HS-27A (cell line): ENCODE measurements at regions not wholly inside any gene's neighbourhood (a gene's known extent, or its start where the extent isn't known, plus 50 kb on each side); places are given as distances from the start of the nearest gene placed in this dataset.

Source experiments
- DNase-seq: peaks from one replicate; pipeline ENCODE4 v3.0.0-alpha.2; 2012; ENCODE audit warnings: low read depth, missing footprints

DNA sequence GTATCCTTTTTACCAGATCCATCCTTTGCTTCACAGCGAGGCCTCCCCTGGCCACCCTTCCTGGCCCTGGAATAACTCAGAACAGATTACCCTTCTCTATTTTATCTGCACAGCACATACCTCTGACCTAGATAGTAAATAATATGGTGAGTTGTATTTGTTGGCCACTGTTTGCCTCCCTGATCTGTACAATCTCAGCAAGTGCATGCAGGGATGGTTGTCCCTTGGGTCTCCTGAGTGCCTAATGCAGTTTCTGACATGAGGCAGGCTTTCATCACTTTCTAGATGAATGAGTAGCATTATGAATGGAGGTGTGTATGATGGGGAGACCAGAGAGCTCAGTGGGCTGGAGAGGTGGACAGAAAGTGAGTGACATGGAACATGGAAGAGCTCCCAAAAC lies 525.1 kb upstream of the IGFBP3 start:
- no peak for DNase-seq

DNA sequence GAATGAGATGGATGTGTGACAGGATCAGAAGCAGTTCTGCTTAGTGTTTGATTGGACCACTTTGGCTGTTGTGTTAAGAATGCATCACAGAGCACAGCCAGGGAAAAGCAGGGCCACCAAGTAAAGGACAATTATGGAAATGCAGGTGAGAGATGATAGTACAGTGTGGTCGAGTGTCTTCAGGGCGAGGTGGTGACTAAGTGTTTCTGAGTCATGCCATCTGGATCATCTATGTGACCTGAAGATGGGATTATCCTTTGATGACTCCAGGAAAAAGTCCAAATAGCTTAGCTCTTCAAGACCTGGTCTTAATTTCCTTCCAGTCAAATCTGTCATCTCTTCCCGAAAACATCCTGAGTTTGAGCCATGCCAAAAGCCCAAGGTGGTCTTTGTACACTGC lies 523.2 kb upstream of the IGFBP3 start:
- DNase-seq: no peak

DNA sequence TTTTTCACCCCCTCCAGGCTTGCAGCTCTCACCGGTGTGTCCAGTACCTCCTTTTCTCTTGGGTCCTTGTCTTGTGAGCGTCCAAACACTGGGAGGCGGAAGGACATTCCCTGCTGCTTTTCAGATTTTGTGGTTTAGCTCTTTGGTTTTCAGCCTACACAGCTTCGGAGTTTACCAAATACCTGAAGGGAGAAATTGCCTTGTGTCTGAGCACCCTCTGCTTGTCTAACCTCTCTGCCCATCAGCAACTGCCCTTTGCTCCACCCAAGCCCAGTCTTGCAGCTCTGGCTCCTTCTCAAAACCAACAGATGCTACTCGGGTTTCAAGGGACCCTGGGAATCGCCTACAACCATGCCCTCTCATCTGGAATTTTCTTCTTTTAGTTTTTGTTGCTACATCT lies 519.1 kb upstream of the IGFBP3 start:
- DNase-seq: no peak

DNA sequence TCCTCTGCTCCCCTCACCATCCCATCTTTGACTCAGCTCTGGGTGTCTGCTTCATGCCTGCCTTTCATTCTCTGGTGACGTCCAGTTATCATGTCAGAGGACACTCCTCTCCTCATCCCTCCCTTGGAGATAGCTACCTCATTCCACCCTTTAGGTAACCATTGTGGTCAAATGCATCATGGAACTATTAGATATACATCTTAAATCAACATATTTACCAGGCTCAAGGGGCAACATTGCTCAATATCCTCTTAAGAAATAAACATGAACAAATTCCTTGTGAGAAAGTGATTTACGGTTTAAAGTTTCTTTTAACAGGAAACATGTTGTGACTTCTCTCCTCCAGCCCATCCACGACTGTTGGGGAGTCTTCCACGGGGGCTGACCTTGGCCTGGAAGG lies 511.6 kb upstream of the IGFBP3 start:
- DNase-seq: no peak

DNA sequence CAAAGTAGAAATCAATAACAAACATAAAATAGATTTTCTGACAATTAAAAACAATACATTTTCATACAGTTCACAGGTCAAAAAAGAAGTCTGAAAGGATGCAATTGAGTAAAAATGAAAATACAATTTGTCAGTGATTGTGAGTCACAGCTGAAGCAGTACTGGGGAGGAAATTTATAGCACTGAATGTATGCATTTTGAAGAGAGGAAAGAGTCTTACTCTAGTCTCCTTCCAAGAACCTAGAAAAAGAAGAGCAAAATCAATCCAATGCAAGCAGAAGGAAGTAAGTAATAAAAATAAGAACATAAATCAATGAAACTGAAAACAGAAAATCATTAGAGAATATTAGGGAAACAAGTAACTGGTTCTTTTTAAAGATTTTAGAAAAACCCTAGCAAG lies 507.2 kb upstream of the IGFBP3 start:
- DNase-seq: no peak

DNA sequence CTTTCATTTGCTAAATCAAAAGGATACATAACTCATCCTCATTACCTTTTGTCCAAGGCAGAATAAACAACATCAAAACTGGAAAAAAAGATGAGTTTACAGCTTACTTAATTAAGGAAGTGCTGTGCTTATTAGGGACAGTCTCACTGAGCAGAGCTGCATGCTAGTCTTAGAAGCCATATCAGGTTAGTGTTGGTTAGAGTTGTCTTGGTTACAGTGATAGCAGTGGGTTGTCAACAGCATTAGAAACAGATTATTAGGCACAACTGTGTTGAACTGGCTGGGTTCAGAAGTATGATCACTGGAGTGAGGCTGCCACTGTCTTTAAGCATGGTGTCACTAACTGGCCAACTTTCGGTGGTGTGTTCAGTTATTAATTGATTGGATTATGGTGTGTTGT lies 503.9 kb upstream of the IGFBP3 start:
- no peak for DNase-seq

DNA sequence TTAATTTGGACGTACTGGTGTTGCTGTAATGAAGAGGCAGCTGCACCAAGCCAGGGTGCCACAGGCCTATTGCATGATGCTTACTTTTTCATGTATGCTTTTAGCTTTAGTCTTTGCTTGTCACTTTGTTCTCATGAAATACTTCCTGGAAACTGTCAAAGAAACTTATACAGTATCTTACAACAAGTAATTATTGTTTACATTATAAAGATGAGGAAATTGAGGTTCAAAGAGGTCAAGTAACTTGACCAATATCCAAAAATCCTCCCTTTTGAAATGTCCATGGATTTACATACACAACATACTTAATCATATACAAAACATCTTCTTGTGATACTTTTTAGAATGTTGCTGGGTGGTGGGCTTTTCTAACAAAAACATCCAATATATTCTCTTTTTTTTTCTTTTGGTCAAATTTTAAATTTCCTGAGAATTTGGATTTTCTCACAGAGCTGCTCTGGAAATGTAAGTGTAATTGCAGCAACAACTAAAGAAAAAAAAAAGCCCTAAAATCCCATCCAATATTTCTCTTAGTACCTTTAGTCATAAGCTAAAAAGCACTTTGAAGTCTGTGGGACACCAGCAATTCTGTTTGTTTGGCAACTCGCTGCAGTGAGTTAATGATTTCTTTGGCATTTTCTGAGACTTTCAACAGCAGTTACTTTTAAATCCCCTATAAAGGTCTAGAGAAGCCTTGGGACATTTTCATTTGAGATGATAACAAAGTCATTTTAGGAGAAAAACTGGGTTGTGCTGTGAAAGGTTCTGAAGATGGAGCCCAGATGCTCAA lies 500.6 kb upstream of the IGFBP3 start:
- DNase-seq: no peak

DNA sequence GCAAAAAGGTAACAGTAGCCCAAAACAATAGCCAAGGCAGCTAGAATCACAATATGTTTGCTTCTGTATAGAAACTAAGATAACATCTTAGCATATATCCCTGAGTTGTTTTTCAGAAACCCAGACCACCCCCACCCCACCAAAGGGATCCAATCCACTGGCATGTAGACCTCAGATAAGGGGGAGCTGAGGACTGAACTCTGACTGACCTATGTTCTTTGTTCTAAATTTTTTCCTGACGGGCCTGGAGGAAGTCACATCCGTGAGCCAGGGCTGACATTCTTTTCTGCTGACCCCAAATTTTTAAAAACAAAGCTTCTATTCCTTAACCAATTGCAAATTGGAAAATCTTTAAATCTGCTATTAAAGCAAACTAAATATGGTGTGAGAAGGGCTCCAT lies 493.9 kb upstream of the IGFBP3 start:
- DNase-seq: no peak

DNA sequence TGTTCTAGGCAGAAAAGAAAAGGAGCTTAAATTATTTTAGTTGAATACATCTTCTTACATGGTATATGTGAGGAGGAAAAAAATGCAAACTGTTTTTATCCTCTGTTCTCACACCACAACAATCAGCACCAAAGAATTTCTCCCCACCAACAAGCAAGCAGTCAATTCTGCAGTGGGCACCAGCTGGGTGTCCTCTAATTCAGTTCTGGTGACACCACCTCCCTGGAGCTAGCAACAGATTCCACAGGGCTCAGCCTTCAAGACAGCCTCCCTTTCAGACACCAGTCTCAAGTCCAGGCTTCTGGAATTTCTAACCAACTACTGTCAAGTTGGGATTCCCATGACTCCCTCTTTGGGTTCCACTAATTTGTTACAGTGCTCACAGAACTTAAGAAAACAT lies 490.2 kb upstream of the IGFBP3 start:
- no peak for DNase-seq

DNA sequence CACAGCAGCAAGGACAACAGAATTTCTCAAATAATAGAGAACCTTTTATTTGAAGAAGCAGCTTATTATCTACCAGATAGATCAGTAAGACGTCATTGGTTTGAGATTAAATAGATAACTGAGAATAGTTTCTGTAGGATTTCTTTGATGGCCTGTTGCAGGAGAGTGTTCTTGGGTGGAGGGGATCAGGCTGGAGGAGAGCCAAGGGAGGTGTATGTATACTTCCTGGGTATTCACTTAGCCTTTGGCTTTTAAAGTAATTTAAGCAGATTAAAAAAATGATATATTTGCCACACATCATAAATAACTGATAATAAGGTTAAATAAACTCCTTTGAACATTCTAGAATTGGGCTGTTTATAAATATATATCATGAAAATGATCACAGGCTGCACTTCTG lies 486.1 kb upstream of the IGFBP3 start:
- no peak for DNase-seq

DNA sequence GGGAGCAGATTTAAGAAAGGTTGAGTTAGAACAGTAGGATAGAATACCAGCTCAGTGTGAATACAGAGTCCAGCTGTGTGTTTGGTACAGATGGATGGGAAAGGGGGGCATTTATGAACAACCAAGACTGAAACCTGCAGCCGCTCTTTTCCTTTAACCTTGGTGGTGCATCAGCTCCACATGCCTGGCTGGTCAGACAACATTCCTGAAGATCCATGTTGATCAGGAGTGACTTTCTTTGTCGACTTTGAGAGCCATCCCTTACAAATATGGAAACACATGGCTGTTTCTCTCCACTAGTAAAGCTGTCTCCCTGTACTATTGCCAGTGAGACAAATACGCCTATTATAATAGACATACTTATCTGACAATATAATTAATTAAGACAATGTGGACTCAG lies 476.5 kb upstream of the IGFBP3 start:
- DNase-seq: no peak

DNA sequence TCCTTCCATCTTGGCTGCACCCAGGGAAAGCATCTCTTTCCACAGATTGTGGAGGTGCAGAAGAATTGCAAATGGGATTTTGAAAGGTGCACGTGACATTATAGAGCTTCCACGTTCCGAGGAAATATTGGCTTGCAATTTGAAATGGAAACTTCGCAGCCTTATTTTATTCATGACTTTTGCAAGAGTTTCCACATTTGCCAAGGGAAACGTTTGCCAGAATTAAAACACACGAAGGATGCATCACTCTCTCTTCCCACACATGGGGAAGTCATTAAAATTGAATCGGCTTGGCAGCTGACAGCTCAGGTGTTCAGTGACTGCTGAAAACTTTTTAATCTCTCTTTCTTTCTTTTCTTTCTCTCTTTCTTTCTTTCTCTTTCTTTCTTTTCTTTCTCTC lies 475.4 kb upstream of the IGFBP3 start:
- DNase-seq: no peak

DNA sequence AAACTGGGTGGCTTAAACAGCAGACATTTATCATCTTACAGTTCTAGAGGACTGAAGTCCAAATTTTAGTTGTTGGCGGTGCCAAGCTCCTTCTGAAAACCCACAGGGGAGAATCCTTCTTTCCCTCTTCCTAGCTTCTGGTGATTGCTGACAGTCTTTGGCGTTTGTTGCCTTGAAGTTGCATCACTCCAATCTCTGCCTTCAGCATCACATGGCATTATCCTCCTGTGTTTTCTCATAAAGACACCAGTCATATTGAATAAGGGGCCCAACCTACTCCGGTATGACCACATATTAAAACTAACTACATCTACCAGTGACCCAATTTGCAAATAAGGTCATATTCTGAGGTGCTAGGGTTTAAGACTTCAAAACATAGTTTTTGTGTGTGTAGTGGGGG lies 472.1 kb upstream of the IGFBP3 start:
- DNase-seq: no peak

DNA sequence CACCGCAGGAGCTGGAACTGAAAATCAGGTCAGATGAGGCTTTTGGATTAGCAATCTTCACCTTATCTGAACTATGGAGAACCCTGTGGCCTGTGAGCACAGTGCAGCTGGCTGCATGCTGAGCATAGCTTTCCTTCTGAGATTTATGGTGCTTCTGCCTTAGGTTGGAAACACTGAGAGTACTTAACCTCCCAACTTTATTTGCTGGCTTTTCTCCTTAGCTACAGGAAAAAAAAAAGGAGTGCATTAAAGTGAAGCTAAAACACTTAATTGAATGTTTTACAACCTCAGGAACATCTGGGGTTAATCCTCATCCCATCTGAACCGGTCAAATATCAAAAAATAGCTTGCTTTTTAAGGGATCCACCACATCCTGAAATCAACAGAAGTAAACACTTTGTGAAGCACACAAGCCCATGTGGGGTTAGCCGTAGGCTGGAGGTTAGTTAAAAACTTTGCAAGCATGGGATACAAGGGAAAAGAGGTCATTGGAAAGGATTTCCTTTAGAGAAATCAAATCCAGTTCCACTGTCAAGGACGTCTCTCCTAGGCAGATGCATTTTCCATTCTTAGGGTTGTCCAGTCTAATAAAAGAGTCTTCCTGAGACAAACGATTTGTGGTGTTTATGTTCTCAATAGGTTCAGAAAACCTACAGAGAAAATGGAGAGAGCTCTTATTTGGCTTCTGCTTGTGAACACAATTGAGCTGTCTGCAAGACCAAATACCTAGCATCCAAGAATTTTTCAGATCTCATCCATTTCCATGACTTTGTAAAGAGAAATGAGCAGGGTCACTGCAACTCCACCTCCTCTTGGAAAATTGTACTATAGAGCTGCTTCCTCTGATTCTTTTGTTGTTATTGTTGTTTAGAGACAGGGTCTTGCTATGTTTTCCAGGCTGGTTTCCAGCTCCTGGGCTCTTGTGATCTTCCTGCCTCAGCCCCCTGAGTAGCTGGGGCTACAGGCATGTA lies 470.4 kb upstream of the IGFBP3 start:
- no peak for DNase-seq

DNA sequence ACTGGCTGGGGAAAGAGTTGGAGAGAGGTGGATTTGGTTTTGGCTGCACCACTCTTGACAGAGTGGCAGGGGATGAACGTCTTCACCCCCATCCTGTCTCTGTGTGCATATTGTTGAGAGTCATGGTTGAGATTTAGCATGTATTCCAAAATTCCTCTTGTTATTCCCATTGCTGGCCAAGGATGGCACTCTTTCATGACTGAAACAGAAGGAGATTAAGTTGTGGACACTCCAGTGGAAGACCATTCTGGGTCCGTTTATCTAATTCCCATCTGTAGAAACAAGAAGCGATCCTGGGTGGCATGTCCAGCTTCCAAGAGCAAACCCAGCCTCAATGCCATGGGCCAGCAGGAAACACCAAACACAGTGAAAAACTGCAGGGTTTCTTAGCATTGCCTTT lies 469.0 kb upstream of the IGFBP3 start:
- no peak for DNase-seq

DNA sequence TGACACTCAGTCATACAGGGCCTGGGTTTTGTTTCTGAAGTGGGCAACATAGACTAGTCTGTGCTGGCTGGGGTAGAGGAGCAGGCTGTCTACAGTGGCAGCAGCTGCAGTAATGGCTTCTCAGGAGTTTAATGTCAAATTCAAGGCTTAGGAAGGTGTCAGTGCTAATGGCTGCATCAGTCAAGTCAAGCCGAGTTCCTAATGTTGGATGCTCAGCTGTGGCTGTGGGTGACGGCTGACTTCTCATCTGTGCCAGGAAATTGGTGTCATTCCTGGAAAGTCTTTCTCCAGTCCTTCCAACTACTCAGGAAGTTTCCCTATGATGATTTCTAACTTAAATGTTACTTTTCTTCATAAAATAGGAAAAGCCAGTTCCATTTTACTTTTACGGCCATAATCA lies 468.1 kb upstream of the IGFBP3 start:
- no peak for DNase-seq

DNA sequence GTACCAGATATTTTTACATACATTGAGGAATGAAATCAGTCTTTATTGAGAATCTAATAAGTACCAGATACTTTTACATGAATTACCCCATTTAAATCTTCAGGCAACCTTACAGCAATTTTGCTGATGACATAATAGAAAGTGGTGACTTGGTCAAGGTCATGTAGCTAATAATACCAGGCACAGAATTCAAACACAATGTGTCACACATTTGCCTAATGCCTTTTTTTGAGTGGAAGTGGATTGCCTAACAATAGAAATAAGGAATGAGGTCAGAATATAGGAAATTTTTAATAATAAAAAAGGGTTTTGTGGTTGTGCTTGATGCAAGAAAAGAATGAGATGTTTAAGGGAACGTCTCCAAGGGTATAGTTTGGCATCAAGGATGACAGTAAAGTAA lies 466.6 kb upstream of the IGFBP3 start:
- no peak for DNase-seq

DNA sequence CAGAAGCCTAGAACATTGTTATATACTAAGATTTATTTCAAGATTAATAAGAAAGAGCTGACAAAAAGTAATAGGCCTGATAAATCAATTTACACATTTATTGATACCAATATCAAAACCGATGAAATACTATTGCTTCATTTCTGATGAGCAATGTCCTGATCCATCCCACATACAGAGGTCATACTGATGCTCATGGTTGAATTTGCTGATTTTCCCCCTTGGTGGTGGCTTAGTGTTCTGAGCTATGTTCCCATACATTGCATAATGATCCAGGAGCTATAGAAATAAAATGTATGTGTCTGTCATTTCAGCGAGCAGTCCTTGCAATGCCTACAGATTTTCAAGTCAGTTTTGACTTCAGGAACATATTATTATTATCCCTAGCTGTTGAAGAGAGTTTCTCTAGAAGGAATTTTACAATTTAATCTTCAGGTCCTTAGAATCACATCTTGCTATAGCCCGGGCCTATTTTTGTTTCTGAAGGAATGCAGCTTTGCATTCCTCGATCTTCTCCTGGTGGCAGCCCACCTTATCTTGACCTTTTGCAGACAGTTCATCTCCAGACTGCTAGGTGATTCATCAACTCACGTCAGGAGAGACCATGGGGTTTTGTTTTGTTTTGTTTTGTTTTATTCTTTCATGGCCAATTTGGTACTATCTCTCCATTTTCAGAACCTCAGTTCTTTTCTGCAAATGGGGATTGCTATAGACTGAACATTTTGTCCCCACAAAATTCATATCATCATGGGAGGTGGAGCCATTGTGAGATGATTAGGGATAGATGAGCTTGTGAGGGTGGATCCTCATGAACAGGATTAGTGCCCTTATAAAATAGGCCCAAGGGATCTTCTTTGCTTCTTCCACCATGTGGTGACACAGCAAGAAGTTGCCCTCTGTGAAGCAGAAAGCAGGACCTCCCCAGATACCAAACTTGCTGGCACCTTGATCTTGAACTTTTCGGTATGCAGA lies 465.6 kb upstream of the IGFBP3 start:
- no peak for DNase-seq

DNA sequence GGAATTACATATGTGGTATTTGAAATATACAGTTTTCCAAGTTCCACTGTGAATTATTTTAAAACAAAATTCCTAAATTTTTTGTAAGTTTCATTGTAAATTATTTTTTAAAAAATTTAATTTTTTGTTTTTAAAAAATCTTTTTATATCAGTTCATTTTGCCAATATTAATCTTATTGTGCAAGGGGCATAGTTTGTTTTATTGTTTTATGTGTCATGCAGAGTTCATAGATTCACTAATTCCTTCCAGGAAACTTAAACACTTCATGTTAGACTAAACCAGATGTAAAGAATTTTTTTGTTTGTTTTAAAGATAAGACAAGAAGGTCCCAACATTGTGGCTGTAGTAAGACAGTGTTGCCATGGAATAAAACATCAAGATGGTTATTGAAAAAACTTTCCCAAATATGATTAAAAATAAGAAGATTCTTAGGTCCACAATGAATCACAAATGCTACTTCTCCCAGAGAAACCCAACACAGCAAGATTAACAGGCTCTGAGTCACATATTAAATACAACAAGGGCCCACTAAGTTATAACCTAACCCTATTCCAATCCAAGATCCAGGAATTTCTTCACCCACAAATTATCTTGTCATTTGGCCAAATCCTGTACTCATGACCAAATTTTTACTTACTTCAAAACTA lies 464.7 kb upstream of the IGFBP3 start:
- DNase-seq: peak; percentile 66

DNA sequence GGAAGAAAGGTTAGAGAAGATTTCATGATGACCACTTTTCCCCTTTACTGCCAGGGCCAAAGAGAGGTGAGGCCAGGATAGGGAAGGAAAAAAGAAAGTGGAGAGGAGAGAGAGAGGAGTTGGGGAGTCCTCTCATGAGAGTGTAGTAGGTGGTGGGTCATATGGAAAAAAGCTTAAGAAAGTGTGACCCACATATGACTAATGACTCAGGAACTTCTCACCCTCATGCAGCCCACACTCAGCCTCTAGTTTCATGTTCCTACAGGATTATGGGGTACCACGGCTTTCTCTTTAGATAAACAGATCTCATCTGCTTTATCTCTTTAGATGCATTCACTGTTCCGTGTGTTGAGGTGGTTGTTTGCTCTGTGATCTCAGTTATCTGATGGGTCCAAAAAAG lies 462.5 kb upstream of the IGFBP3 start:
- no peak for DNase-seq

DNA sequence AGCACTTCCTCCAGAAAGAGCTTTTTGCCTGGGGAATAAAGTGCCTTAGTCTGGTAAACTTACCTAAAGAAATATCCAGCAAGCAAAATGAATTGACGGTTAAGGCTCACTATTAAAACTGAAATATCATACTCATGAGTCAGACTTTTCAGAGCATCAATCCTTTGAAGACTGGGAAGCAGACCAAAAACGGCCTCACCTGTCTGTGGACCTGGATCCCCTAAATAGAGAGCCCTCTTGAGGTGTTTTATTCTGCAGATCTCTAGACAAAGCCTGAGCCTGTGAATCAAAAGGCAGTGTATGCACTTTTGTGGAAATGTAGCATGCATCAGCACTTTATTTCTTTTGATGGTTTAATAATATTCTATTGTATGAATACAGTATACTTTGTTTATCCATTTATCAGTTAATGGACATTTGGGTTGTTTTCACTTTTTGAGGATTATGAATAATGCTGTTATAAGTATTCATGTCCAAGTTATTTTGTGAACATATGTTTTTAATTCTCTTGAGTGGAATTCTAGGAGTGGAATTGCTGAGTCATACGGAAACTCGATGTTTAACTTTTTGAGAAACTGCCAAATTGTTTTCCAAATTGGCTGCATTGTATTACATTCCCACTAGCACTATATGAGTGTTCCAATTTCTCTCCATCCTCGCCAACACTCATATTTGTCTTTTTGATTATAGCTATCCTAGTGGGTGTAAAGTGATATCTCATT lies 449.0 kb upstream of the IGFBP3 start:
- DNase-seq: no peak
